HPDE6-E6E7 (cell line): ENCODE measurements at regions not wholly inside any gene's neighbourhood (a gene's known extent, or its start where the extent isn't known, plus 50 kb on each side); places are given as distances from the start of the nearest gene placed in this dataset.
"Not testable (repeated sequence)": the region's sequence is repeated elsewhere in the genome, so short reads cannot be mapped to it uniquely, and the experiment has no call there.

Experiments used
- DNase-seq: peaks from one replicate; pipeline ENCODE4 v3.0.0; 2011; ENCODE audit warnings: missing footprints; ENCODE audit errors: extremely low spot score

GRCh38 chr6:115630424-115631024, 430.2 kb downstream of the FRK start:
- DNase-seq, result no peak

- no peak for DNase-seq
Measured at GRCh38 chr6:115629415-115629814, 431.3 kb downstream of the FRK start.

- DNase-seq, result no peak
Measured at GRCh38 chr6:115618256-115618655, 442.4 kb downstream of the FRK start.

- no peak for DNase-seq
Measured at GRCh38 chr6:115617031-115617430, 443.7 kb downstream of the FRK start.

- no peak for DNase-seq
Measured at GRCh38 chr6:115613488-115613887, 447.2 kb downstream of the FRK start.

- no peak for DNase-seq
Measured at GRCh38 chr6:115612796-115613479, 447.8 kb downstream of the FRK start.

- DNase-seq, result no peak
Measured at GRCh38 chr6:115612216-115612615, 448.5 kb downstream of the FRK start.

GRCh38 chr6:115610696-115611095, 450.0 kb downstream of the FRK start:
- no peak for DNase-seq

GRCh38 chr6:115609111-115609510, 451.6 kb downstream of the FRK start:
- no peak for DNase-seq

- no peak for DNase-seq
Measured at GRCh38 chr6:115602466-115602865, 458.2 kb downstream of the FRK start.

- no peak for DNase-seq
Measured at GRCh38 chr6:115601509-115601908, 459.2 kb downstream of the FRK start.

- no peak for DNase-seq
Measured at GRCh38 chr6:115601064-115601463, 459.6 kb downstream of the FRK start.

- DNase-seq, result no peak
Measured at GRCh38 chr6:115594891-115595290, 465.8 kb downstream of the FRK start.

GRCh38 chr6:115592025-115592424, 468.7 kb downstream of the FRK start:
- no peak for DNase-seq

GRCh38 chr6:115589072-115589471, 471.6 kb downstream of the FRK start:
- not testable (repeated sequence) for DNase-seq

GRCh38 chr6:115583290-115583689, 477.4 kb downstream of the FRK start:
- DNase-seq, result no peak

- DNase-seq, result no peak
Measured at GRCh38 chr6:115582386-115582785, 478.3 kb downstream of the FRK start.

- not testable (repeated sequence) for DNase-seq
Measured at GRCh38 chr6:115579565-115579964, 481.1 kb downstream of the FRK start.

GRCh38 chr6:115577270-115577669, 483.4 kb downstream of the FRK start:
- DNase-seq, result no peak

- no peak for DNase-seq
Measured at GRCh38 chr6:115575285-115575684, 485.4 kb downstream of the FRK start.

- DNase-seq, result no peak
Measured at GRCh38 chr6:115573861-115574260, 486.8 kb downstream of the FRK start.

GRCh38 chr6:115570331-115570730, 490.4 kb downstream of the FRK start:
- no peak for DNase-seq

- no peak for DNase-seq
Measured at GRCh38 chr6:115554060-115554459, 506.6 kb downstream of the FRK start.

- DNase-seq, result no peak
Measured at GRCh38 chr6:115551527-115551926, 509.2 kb downstream of the FRK start.
